Prostate gland (tissue), 2 donors: ENCODE measurements at regions not wholly inside any gene's neighbourhood (a gene's known extent, or its start where the extent isn't known, plus 50 kb on each side); places are given as distances from the start of the nearest gene placed in this dataset.

Source experiments
- DNase-seq: peaks from one replicate; pipeline ENCODE4 v3.0.0-alpha.2; 2019; ENCODE audit warnings: low spot score
- H3K27ac ChIP-seq, 2 donors: fragments of 200-600 bp; sonication (generic); 2 replicates each; pipeline ENCODE4 v1.5.1; 2017 to 2019
- H3K27me3 ChIP-seq: fragments of 200-600 bp; sonication (generic); replicated peaks from 2 replicates; pipeline ENCODE4 v1.5.1; 2019; ENCODE audit not compliant: insufficient read depth
- H3K36me3 ChIP-seq, 2 donors: fragments of 200-600 bp; sonication (generic); 1 replicate in 1 of 2; 2 replicates in 1 of 2; pipeline versions ENCODE4 v1.5.1 to v1.8.1; 2017 to 2019
- H3K4me1 ChIP-seq: fragments of 200-600 bp; sonication (generic); replicated peaks from 2 replicates; pipeline ENCODE4 v1.5.1; 2019
- H3K4me3 ChIP-seq, 2 donors: fragments of 200-600 bp; sonication (generic); 2 replicates each; pipeline ENCODE4 v1.5.1; 2017 to 2019
- H3K9me3 ChIP-seq: fragments of 200-600 bp; sonication (generic); 2 replicates; pipeline ENCODE4 v1.5.1; 2017
- POLR2A ChIP-seq: fragments of 450-650 bp; IDR thresholded peaks from one replicate; pipeline ENCODE4 v1.6.1; 2016; ENCODE audit warnings: antibody characterized with exemption, mild to moderate bottlenecking
- POLR2AphosphoS5 ChIP-seq: sonication (generic); formaldehyde crosslinking; IDR thresholded peaks from one replicate; pipeline ENCODE4 v1.6.1; 2017; ENCODE audit warnings: antibody characterized with exemption
- WGBS: methylation state at CpG from one replicate; pipeline ENCODE4 v1.1.5; 2018; 5-methylcytosine and 5-hydroxymethylcytosine counted together
- intact Hi-C: fragments of 100-400 bp; cut with DNase I; formaldehyde crosslinking; loops from one replicate; pipeline ENCODE4 v1.14.2; 2022
- TF ChIP-seq, protein P1 (sequence below), 4 experiments: fragments of 200-600 bp in 2 of 4; fragments of 450-650 bp in 2 of 4; sonication (generic) in 2 of 4; IDR thresholded peaks; 1 replicate in 3 of 4; 2 replicates in 1 of 4; pipeline ENCODE4 v1.5.1; 2016 to 2019; ENCODE audit warnings: antibody characterized with exemption in 4 of 4, mild to moderate bottlenecking in 2 of 4, moderate library complexity in 2 of 4

DNA sequence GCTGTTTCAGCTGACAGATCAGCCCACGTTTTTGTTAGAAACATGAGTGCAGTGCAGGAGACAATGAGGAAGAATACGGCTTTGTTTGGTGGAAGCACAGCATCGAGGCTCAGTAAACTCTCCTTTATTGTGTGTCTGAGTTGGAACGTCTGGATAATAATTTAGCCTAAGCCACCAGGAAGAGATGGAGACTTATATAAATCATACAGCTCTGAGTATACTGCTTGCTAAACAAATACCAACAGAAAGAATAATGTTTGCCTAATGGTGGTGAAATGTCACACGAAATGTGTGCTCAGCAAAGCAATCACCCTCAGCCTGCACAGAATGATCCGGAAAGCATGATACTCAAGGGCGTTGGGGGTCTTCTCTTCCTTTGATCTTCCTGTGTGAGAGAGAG is 664.1 kb upstream of the ADARB2 start:
- H3K4me1 ChIP-seq: no peaks in the 10 kb centered on the region
- H3K4me3 ChIP-seq: no peak overlapping the region
- WGBS: 30% methylated on average over 7 of the region's 7 CpGs
- no peak for DNase-seq
- TF ChIP-seq POLR2AphosphoS5: peak; percentile 42
- TF ChIP-seq, protein P1, sequence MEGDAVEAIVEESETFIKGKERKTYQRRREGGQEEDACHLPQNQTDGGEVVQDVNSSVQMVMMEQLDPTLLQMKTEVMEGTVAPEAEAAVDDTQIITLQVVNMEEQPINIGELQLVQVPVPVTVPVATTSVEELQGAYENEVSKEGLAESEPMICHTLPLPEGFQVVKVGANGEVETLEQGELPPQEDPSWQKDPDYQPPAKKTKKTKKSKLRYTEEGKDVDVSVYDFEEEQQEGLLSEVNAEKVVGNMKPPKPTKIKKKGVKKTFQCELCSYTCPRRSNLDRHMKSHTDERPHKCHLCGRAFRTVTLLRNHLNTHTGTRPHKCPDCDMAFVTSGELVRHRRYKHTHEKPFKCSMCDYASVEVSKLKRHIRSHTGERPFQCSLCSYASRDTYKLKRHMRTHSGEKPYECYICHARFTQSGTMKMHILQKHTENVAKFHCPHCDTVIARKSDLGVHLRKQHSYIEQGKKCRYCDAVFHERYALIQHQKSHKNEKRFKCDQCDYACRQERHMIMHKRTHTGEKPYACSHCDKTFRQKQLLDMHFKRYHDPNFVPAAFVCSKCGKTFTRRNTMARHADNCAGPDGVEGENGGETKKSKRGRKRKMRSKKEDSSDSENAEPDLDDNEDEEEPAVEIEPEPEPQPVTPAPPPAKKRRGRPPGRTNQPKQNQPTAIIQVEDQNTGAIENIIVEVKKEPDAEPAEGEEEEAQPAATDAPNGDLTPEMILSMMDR (IDR thresholded peaks at IDR 0.05): no peak
- TF ChIP-seq POLR2A: no peak
- no peaks in the 10 kb centered on the region for H3K36me3 ChIP-seq
- H3K27me3 ChIP-seq: no peaks in the 10 kb centered on the region
- no peak overlapping the region for H3K27ac ChIP-seq
- intact Hi-C loops: no loop called here
- no peaks in the 10 kb centered on the region for H3K9me3 ChIP-seq

DNA sequence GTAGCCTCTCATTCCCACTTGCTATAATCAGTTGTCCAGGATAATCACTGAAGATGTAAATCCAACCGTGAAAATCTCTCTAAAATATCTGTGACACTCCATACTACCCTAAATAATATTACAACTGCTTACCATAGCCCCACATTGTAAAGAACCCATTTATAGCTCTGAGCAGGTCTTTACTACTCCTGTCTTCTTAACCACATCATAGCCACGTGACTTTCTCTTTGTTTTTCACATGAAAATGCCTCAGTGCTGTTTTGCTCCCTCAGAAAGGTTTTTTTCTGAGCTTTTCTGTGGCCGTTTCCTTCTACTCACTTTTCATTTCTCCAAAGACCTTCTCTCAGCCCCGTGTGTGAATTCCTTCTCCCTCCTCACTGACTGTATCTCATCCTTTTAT is 662.2 kb upstream of the ADARB2 start:
- TF ChIP-seq POLR2AphosphoS5 (no peak), POLR2A (no peak)
- TF ChIP-seq, protein P1 (IDR thresholded peaks at IDR 0.05): no peak
- H3K27me3 ChIP-seq: no peaks in the 10 kb centered on the region
- no peak overlapping the region for H3K4me3 ChIP-seq
- 64% methylated on average over 4 of the region's 4 CpGs for WGBS
- intact Hi-C loops: no loop called here
- DNase-seq: no peak
- H3K36me3 ChIP-seq: no peaks in the 10 kb centered on the region
- H3K9me3 ChIP-seq: no peaks in the 10 kb centered on the region
- no peak overlapping the region for H3K27ac ChIP-seq
- H3K4me1 ChIP-seq: no peaks in the 10 kb centered on the region

DNA sequence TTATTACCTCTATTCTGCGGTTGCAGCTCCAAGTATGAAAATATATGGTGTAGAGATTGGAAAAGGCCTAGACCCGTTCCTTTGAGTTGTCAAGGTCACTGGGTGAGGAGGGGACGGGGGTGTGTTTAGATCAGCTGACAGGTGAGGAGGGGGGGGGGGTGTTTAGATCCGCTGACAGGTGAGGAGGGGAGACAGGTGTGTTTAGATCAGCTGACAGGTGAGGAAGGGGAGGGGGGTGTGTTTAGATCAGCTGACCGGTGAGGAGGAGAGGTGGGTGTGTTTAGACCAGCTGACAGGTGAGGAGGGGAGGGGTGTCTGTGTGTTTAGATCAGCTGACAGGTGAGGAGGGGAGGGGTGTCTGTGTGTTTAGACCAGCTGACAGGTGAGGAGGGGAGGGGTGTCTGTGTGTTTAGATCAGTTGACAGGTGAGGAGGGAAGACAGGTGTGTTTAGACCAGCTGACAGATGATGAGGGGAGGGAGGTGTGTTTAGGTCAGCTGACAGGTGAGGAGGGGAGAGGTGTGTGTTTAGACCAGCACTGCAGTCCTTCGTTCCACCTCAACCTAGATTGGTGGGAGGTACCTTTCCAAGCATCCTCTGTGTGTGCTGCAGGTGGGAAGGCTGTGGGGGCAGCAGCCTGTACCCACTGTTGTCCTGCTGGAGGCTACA is 655.0 kb upstream of the ADARB2 start:
- no peak for TF ChIP-seq POLR2A
- Histone ChIP-seq H3K4me1 (no peaks in the 10 kb centered on the region), H3K9me3 (no peaks in the 10 kb centered on the region), H3K27ac (no peak overlapping the region), H3K27me3 (no peaks in the 10 kb centered on the region), H3K4me3 (no peak overlapping the region), H3K36me3 (no peaks in the 10 kb centered on the region)
- no peak for DNase-seq
- intact Hi-C loops: no loop called here
- 44% methylated on average over 5 of the region's 6 CpGs for WGBS

DNA sequence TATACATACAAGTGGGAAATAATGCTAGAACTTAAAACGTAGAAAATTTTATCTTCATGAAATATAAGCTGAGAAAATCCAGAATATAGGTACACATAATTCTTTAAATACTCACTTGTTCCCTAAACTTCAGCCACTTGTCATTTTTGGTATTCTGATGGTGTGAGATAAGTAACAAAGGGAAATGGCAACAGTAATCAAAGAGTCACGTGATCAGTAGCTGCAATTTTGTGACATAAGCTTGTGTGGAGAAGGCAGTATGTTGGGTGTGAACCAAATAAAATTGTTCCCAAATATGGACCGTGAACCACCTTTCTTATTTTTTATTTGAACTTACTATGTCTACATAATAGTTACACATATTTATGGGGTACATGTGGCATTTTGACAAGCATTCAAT is 650.3 kb upstream of the ADARB2 start:
- 51% methylated on average over 3 of the region's 3 CpGs for WGBS
- no peaks in the 10 kb centered on the region for H3K9me3 ChIP-seq
- no peak overlapping the region for H3K27ac ChIP-seq
- H3K4me1 ChIP-seq: no peaks in the 10 kb centered on the region
- H3K36me3 ChIP-seq: no peaks in the 10 kb centered on the region
- H3K27me3 ChIP-seq: no peaks in the 10 kb centered on the region
- intact Hi-C loops: no loop called here
- no peak for DNase-seq
- TF ChIP-seq POLR2A (no peak), POLR2AphosphoS5 (no peak)
- TF ChIP-seq, protein P1 (IDR thresholded peaks at IDR 0.05): no peak
- no peak overlapping the region for H3K4me3 ChIP-seq

DNA sequence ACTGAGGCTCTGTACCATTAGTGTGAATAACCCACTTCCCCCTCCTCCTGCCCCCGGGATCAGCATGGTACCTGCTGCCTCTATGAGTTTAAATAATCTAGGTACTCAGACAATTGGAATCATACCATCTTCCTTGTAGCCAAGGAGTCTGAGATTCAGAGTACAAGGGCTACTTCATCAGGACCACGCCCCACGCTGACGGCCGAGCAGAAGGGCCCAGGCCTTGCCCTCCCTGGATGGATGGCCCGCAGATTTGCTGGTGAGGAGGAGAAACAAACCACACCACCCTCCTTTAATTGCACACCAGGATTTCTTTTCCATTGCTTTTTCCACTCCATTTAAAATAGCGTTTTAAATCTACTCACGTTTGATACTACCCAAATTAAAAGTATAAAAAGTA is 649.9 kb upstream of the ADARB2 start:
- H3K4me1 ChIP-seq: no peaks in the 10 kb centered on the region
- no peaks in the 10 kb centered on the region for H3K27me3 ChIP-seq
- no peak overlapping the region for H3K27ac ChIP-seq
- H3K36me3 ChIP-seq: no peaks in the 10 kb centered on the region
- DNase-seq: no peak
- TF ChIP-seq POLR2A (no peak), POLR2AphosphoS5 (no peak)
- TF ChIP-seq, protein P1 (IDR thresholded peaks at IDR 0.05): no peak
- intact Hi-C loops: no loop called here
- WGBS: 56% methylated on average over 8 of the region's 8 CpGs
- no peak overlapping the region for H3K4me3 ChIP-seq
- no peaks in the 10 kb centered on the region for H3K9me3 ChIP-seq
